GM21423 (cell line): ENCODE measurements at regions not wholly inside any gene's neighbourhood (a gene's known extent, or its start where the extent isn't known, plus 50 kb on each side); places are given as distances from the start of the nearest gene placed in this dataset.

Experiments used
- ATAC-seq: cut with Tn5 transposase; IDR thresholded peaks from one replicate; pipeline ENCODE4 v1.9.1; 2021; ENCODE audit warnings: mild to moderate bottlenecking, moderate library complexity; ENCODE audit not compliant: unreplicated experiment

- ATAC-seq = no peak
Measured at GRCh38 chr4:138537731-138538490, 295.8 kb upstream of the SLC7A11 start.

DNA sequence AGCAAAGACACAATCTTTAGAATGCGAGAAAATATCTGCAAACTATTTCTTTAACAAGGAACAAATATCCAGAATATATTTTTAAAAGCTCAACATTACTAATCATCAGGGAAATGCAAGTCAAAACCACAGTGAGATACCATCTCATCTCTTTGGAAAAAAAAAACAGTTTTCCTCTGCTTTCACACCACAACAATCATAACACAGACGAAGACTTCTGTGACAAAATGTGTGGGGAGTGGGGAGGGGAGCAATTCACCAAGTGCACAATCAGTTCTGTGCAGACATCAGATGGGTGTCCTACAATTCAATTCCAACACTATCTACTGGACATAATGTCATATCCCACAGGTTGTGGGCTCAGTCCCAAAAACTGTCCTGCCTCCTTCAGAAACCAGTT is 293.2 kb upstream of the SLC7A11 start:
- ATAC-seq = no peak

DNA sequence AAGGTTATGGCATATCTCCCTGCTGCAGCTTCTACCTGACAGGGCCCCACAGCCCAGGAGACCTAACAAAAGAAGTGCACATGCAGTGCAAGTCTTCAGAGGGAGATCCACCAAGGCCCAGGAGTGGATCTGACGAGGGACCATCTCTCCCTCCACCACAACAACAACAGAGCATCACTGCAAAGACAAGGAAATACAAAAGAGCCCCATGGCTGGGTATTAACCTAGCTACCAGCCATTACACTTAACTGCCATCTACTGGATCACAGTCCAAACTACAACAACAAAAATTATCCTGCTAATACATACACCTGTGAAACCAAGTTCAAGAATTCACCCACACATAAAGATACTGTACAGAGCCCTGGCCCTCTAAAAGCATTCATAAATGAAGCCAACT is 280.2 kb upstream of the SLC7A11 start:
- ATAC-seq = no peak

- no peak for ATAC-seq
Measured at GRCh38 chr4:138521809-138522208, 279.7 kb upstream of the SLC7A11 start.

GRCh38 chr4:138519436-138519835 is 277.3 kb upstream of the SLC7A11 start:
- ATAC-seq = no peak

- ATAC-seq = no peak
Measured at GRCh38 chr4:138513535-138513934, 271.4 kb upstream of the SLC7A11 start.

GRCh38 chr4:138512756-138513155 is 270.6 kb upstream of the SLC7A11 start:
- ATAC-seq = no peak

DNA sequence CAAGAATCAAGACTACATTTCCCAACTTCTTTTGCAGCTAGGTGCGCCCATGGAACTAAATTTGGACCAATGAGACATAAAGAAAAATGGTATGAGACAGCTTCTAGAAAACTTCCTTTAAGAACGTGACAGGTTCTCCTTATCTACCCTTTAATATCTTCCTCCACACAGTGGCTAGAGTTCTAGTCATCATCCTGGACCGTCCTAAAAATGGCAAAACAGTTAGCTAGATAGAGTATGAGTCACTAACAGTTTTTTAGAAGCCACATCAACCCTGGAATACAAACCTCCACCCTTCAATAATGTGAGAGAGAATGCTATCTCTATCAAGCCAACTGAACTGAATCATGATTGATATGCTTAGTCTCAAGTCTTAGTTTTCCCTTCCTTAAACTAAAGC is 267.9 kb upstream of the SLC7A11 start:
- no peak for ATAC-seq

DNA sequence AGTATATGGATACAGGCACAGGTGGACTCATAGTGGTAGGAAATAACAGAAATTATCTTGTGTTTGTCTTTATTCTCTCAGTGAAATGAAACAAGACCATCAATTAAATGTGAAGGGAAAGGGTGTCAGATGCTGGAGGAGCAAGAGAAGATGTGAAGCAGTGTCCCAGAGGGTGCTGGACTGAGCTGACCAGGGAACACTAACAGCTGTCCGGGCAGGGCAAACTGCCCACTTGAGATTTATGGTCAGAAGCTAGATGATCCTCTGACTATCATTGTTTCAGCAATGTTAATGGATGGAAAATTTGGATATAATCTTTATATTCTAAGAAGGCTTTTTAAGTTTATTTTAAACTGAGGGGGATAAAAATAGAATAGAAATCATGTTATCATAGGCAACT is 267.2 kb upstream of the SLC7A11 start:
- no peak for ATAC-seq

DNA sequence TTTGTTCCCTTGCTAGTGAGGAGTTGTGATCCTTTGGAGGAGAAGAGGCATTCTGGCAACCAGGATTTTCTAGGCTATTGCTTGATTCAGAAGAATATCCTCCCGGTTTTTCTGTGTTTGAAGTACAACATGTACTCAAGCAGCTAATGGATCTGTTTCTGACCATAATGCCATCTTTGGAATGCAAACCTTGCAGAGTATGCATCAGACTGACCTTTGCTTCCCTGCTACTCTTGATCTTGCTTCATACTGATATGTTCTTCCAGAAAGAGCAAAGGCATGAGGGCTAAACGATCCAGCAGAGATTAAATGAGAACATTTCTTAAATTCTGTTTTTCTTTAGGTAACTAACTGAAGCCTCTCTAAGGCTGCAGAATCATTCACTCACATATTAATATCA is 265.4 kb upstream of the SLC7A11 start:
- ATAC-seq = no peak

- no peak for ATAC-seq
Measured at GRCh38 chr4:138501614-138502013, 259.5 kb upstream of the SLC7A11 start.

DNA sequence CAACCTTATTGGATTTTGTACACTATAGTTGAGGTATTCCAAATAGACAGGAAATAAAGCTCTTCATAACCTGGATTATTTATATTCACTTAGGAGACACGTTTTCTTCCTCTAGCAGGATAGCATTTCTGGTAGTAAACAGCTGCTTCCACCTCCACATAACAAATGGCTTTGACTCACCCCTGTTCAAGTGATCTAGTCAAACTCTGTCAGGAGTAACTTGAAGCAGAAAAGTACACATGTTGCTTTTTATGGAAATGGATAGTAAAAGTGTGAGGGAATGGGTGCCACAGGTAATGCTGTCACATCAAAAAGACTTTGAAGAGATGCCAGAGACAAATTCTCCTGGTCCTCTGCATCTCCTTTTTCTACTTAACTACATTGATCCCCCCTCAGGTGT is 258.7 kb upstream of the SLC7A11 start:
- ATAC-seq = no peak

DNA sequence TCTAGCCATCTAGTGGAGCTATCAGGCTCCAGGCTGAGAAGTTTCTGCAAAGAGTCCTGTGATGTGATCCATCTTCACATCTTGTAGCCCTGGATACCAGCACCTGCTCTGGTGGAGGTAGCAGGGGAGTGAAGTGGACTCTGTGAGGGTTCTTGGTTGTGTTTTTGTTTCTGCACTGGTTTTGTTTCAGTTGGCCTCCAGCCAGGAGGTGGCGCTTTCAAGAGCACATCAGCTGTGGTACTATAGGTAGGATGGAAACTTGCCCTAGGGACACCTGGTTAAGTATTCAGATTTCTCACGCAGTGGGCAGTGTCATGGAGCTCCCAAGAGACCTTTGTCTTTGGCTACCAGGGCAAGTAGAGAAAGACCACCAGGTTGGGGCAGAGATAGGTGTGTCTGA is 257.5 kb upstream of the SLC7A11 start:
- no peak for ATAC-seq

GRCh38 chr4:138494931-138495330 is 252.8 kb upstream of the SLC7A11 start:
- ATAC-seq = no peak

GRCh38 chr4:138494116-138494515 is 252.0 kb upstream of the SLC7A11 start:
- no peak for ATAC-seq

DNA sequence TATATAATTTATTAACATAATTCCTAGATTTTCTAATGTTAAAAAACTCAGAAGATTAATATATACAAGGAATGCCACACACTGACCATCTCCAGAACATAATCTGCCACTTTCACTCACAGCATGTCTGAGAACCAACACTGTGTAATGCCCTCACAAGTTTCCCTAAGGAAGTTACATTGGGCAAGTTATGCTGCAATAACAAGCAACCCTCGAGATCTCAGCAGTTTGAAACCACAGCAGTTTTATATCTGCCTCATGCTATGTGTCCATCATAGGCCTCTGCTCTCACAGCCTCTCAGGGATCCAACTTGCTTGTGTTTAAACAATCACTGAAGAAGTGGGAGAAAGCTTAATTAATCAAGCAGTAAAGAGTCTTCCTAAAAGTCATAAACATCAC is 250.0 kb upstream of the SLC7A11 start:
- no peak for ATAC-seq

- no peak for ATAC-seq
Measured at GRCh38 chr4:138488533-138488932, 246.4 kb upstream of the SLC7A11 start.

- no peak for ATAC-seq
Measured at GRCh38 chr4:138487670-138488069, 245.5 kb upstream of the SLC7A11 start.

- no peak for ATAC-seq
Measured at GRCh38 chr4:138487230-138487629, 245.1 kb upstream of the SLC7A11 start.

DNA sequence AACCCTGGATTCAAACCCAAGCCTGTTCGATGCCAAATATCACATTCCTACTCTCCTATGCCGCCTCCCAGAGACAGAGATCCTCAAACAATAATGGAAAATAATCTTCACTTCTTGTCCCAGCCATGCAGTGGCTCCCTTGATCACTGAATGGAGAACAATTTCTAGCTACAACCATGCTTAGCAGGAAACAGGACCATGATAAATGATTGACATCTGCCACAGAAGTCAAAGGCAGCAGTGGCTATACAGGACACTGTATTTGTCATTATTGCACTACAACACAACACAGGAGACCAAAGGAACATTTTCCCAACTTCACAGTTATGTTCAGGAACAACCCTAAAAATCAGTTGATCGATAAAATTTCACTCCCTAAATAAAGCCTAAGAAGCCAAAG is 243.3 kb upstream of the SLC7A11 start:
- ATAC-seq = no peak

DNA sequence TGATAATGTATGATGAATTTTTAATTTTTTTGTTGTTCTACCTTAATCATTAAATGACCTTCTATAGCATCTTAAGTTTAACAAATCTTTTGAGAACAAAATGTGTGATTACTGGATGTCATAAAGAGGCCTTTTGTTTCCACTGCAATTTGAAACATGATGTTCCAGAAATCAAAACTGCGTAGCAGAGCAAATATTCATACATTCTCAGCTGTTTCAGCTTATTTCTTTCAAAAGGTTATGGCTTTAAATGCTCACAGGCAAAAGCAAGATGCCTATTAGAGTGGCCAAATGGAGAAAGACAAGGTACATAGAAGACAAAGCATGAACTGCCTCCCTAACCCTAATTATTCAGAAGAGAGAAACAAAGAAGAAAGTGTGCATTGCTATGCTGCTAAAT is 233.0 kb upstream of the SLC7A11 start:
- ATAC-seq = no peak

DNA sequence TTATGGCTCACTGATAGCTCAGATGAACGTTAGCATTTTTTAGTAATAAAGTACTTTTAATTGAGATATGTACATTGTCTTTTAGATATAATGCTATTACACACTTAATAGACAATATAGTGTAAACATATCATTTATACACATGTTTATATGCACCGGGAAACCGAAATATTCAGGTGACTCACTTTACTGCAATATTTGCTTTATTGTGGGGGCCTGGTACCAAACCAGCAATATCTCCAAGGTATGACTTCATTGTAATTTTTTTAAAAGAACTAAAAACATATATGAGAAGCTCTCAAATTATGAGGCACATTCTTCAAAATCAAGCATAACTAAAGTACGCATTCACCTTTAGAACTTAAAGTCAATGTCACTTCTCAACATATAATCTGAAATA is 231.2 kb upstream of the SLC7A11 start:
- no peak for ATAC-seq
